ENCODE measurements at regions not wholly inside any gene's neighbourhood (a gene's known extent, or its start where the extent isn't known, plus 50 kb on each side); places are given as distances from the start of the nearest gene placed in this dataset.

GRCh38 chr16:88330971-88331890, 51.5 kb upstream of the ZNF469 start (continued):
- TF ChIP-seq ELF4 (CRISPR knock-in tag; IDR thresholded peaks at IDR 0.05) (0 out of 2 replicates have a peak, but pooled peaks have one; percentile 45), CBFA2T3 (IDR thresholded peaks at IDR 0.05) (0 out of 2 replicates have a peak, but pooled peaks have one; percentile 2), DNMT1 (IDR thresholded peaks at IDR 0.05) (no peak), POLR2B (IDR thresholded peaks at IDR 0.05; ENCODE audit: low read depth, partially characterized antibody) (no peak), HDAC1 (IDR thresholded peaks at IDR 0.05) (peak in 1 of 2 experiments; percentile 72; a peak in 1 of 4 replicates), CREBBP (IDR thresholded peaks at IDR 0.05; ENCODE audit: low read depth, low read length) (peak; percentile 7)

DNA sequence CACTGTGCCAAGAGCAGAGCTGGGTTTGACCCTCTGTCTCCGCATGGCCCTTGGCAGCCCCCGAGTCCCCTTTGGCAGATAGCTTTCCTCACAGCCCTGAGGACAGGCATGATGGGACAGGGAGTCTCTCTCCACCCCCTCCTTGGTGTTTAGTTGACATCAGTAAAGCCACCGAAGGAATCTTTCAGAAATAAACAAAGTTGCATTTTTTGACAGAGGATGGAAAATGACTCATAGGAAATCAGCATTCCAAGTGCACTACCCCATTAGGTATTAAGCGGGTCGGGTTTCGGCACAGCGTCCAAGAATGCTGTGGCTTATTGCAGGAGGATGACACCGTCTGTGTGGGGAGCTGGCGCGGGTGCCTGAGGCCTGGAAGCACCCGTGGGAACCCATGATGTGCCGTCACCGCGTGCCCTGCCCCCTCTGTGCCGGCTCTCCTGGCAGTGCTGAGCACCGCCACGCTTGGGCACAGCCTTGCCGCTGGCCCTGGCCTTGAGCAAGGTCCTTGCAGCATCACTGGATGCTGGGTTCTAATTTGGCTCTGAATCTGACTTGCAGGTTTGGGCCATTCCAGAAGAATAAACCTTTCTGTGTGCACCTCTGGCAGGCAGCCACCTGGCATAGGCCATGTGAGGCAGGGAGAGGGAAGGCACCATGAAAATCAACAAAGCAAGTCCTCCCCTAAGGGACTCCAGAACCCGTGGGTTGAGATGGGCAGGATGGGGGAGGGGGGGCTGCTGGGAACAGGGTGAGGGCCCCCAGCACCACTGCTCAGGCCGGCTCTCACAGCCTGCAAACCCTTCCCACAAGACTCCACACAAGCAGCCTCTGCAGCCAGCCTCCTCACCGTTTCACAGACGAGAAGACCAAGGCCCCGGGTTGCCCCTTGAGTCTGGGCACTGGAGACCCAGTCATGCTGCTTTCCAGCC, 50.5 kb upstream of the ZNF469 start:
- Histone ChIP-seq H3K27me3 (ENCODE audit: control insufficient read depth in 2 of 2, insufficient read depth in 2 of 2, low read length in 2 of 2) (no peaks in the 10 kb centered on the region), H3K9me1 (ENCODE audit: control insufficient read depth, insufficient read depth, low read length) (peaks cover 3% of the 10 kb centered on the region), H4K20me1 (replicated peaks; ENCODE audit: control insufficient read depth, insufficient read depth, low read length) (no peaks in the 10 kb centered on the region), H3K9ac (ENCODE audit: insufficient read depth in 1 of 2, low read depth in 2 of 2, low read length in 2 of 2) (peak overlapping the region; percentile 88 to 92), H3K9me3 (replicated peaks; ENCODE audit: control insufficient read depth, insufficient read depth, low read depth, low read length) (peaks cover 10% of the 10 kb centered on the region), H3K4me3 (no peak overlapping the region), H3K36me3 (ENCODE audit: control insufficient read depth, insufficient read depth, low read length) (no peaks in the 10 kb centered on the region), H2AFZ (ENCODE audit: low read depth, low read length) (peak overlapping the region; percentile 99), H3K4me2 (ENCODE audit: insufficient read depth, low read length) (peak overlapping the region; percentile 97), H3K27ac (ENCODE audit: extremely low read depth, low read depth, low read length) (peak overlapping the region; percentile 100), H3K4me1 (replicated peaks in 1 of 2; ENCODE audit: control insufficient read depth in 2 of 2, insufficient read depth in 2 of 2, low read length in 2 of 2) (peaks cover 27 to 59% of the 10 kb centered on the region in 2 experiments), H3K79me2 (ENCODE audit: control insufficient read depth, insufficient read depth, low read length) (no peaks in the 10 kb centered on the region)
- FAIRE-seq (no peak), DNase-seq (ENCODE audit: extremely low read depth in 1 of 4, low spot score in 3 of 4) (no peak), ATAC-seq (peak; percentile 27)
- ChIA-PET CTCF (ENCODE audit: low intra/inter-chr PET ratio) (no interaction called here), POLR2A (interaction anchor here (0.7 kb wide), 1 partner anchor 25 kb away, joined by 3 read pairs; no protein-coding TSS in a partner anchor)
- no TSS peak for BruUV-seq (replicated peaks)
- 53% methylated on average over 14 of the region's 23 CpGs for WGBS (ENCODE audit: insufficient coverage, low coverage, missing lambda C conversion rate)
- in situ Hi-C loops (cut with MboI): no loop called here
- intact Hi-C loops (cut with micrococcal nuclease): no loop called here
- peak; percentile 10 for TF ChIP-seq RBBP5 (IDR thresholded peaks at IDR 0.05; ENCODE audit: borderline replicate concordance, insufficient read depth, low read length, poor library complexity, severe bottlenecking)
- TF ChIP-seq, protein P1, sequence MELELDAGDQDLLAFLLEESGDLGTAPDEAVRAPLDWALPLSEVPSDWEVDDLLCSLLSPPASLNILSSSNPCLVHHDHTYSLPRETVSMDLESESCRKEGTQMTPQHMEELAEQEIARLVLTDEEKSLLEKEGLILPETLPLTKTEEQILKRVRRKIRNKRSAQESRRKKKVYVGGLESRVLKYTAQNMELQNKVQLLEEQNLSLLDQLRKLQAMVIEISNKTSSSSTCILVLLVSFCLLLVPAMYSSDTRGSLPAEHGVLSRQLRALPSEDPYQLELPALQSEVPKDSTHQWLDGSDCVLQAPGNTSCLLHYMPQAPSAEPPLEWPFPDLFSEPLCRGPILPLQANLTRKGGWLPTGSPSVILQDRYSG (tag; conservative IDR thresholded peaks at IDR 0.05; ENCODE audit: low read depth): 0 out of 2 replicates have a peak, but pooled peaks have one; percentile 26
- TF ChIP-seq, protein P2, sequence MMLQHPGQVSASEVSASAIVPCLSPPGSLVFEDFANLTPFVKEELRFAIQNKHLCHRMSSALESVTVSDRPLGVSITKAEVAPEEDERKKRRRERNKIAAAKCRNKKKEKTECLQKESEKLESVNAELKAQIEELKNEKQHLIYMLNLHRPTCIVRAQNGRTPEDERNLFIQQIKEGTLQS (IDR thresholded peaks at IDR 0.05): peak; percentile 45; the same call in 1 of the 2 replicates
- TF ChIP-seq, protein P2 (CRISPR knock-in tag; conservative IDR thresholded peaks at IDR 0.05): no peak
- no peak for TF ChIP-seq MYC (IDR thresholded peaks at IDR 0.05; ENCODE audit: low read depth, low read length)
- TF ChIP-seq MYC (CRISPR knock-in tag; IDR thresholded peaks at IDR 0.05; ENCODE audit: borderline replicate concordance, low read depth): 0 out of 2 replicates have a peak, but pooled peaks have one; percentile 73
- no peak for TF ChIP-seq SMARCE1 (IDR thresholded peaks at IDR 0.05)
- TF ChIP-seq CREB1 (IDR thresholded peaks at IDR 0.05): no peak
- 0 out of 2 replicates have a peak, but pooled peaks have one; percentile 43 for TF ChIP-seq CREB1 (CRISPR knock-in tag; IDR thresholded peaks at IDR 0.05)
- no peak for TF ChIP-seq TAF15 (IDR thresholded peaks at IDR 0.05; ENCODE audit: low read depth, low read length)
- TF ChIP-seq RAD21 (CRISPR knock-in tag; conservative IDR thresholded peaks at IDR 0.05 in 1 of 2, IDR thresholded peaks at IDR 0.05 in 1 of 2): no peak

Data from K562 (cell line).